ENCODE measurements at regions not wholly inside any gene's neighbourhood (a gene's known extent, or its start where the extent isn't known, plus 50 kb on each side); places are given as distances from the start of the nearest gene placed in this dataset.
A peak's percentile ranks its signal among the peaks of the same experiment; 100 is the strongest.

- Mint-ChIP-seq H3K4me1 (ENCODE audit: low read depth) (peaks cover 43% of the 10 kb centered on the region), H3K27me3 (ENCODE audit: low read depth) (no peaks in the 10 kb centered on the region), H3K27ac (ENCODE audit: unreplicated experiment) (peak overlapping the region; percentile 2), H3K4me3 (ENCODE audit: unreplicated experiment) (no peak overlapping the region), H3K36me3 (ENCODE audit: low read depth) (no peaks in the 10 kb centered on the region), H3K9me3 (ENCODE audit: low read depth) (no peaks in the 10 kb centered on the region)
- no peak for DNase-seq (ENCODE audit: low spot score)
- TF ChIP-seq CTCF (IDR thresholded peaks at IDR 0.05): no peak
Observed at GRCh38 chr10:63760708-63761047, 239.5 kb downstream of the REEP3 start.

GRCh38 chr10:63761243-63761642, 240.0 kb downstream of the REEP3 start:
- no peaks in the 10 kb centered on the region for H3K9me3 Mint-ChIP-seq (ENCODE audit: low read depth)
- no peaks in the 10 kb centered on the region for H3K36me3 Mint-ChIP-seq (ENCODE audit: low read depth)
- H3K27ac Mint-ChIP-seq (ENCODE audit: unreplicated experiment): no peak overlapping the region
- no peak for DNase-seq (ENCODE audit: low spot score)
- TF ChIP-seq CTCF (IDR thresholded peaks at IDR 0.05): no peak
- H3K27me3 Mint-ChIP-seq (ENCODE audit: low read depth): no peaks in the 10 kb centered on the region
- H3K4me1 Mint-ChIP-seq (ENCODE audit: low read depth): peaks cover 48% of the 10 kb centered on the region
- H3K4me3 Mint-ChIP-seq (ENCODE audit: unreplicated experiment): no peak overlapping the region

GRCh38 chr10:63763744-63764143, 242.5 kb downstream of the REEP3 start:
- H3K36me3 Mint-ChIP-seq (ENCODE audit: low read depth): no peaks in the 10 kb centered on the region
- no peak overlapping the region for H3K27ac Mint-ChIP-seq (ENCODE audit: unreplicated experiment)
- H3K27me3 Mint-ChIP-seq (ENCODE audit: low read depth): no peaks in the 10 kb centered on the region
- H3K9me3 Mint-ChIP-seq (ENCODE audit: low read depth): no peaks in the 10 kb centered on the region
- no peak for DNase-seq (ENCODE audit: low spot score)
- H3K4me1 Mint-ChIP-seq (ENCODE audit: low read depth): peaks cover 68% of the 10 kb centered on the region
- no peak overlapping the region for H3K4me3 Mint-ChIP-seq (ENCODE audit: unreplicated experiment)
- no peak for TF ChIP-seq CTCF (IDR thresholded peaks at IDR 0.05)

- no peaks in the 10 kb centered on the region for H3K36me3 Mint-ChIP-seq (ENCODE audit: low read depth)
- H3K27ac Mint-ChIP-seq (ENCODE audit: unreplicated experiment): peak overlapping the region; percentile 14
- no peaks in the 10 kb centered on the region for H3K9me3 Mint-ChIP-seq (ENCODE audit: low read depth)
- no peaks in the 10 kb centered on the region for H3K27me3 Mint-ChIP-seq (ENCODE audit: low read depth)
- H3K4me3 Mint-ChIP-seq (ENCODE audit: unreplicated experiment): no peak overlapping the region
- no peak for DNase-seq (ENCODE audit: low spot score)
- H3K4me1 Mint-ChIP-seq (ENCODE audit: low read depth): peaks cover 65% of the 10 kb centered on the region
- TF ChIP-seq CTCF (IDR thresholded peaks at IDR 0.05): no peak
Observed at GRCh38 chr10:63765126-63765525, 243.9 kb downstream of the REEP3 start.

GRCh38 chr10:63766745-63767137, 245.5 kb downstream of the REEP3 start:
- H3K9me3 Mint-ChIP-seq (ENCODE audit: low read depth): no peaks in the 10 kb centered on the region
- peak overlapping the region; percentile 54 for H3K4me3 Mint-ChIP-seq (ENCODE audit: unreplicated experiment)
- peaks cover 3% of the 10 kb centered on the region for H3K36me3 Mint-ChIP-seq (ENCODE audit: low read depth)
- no peak for DNase-seq (ENCODE audit: low spot score)
- H3K27me3 Mint-ChIP-seq (ENCODE audit: low read depth): no peaks in the 10 kb centered on the region
- TF ChIP-seq CTCF (IDR thresholded peaks at IDR 0.05): no peak
- peak overlapping the region; percentile 99 for H3K27ac Mint-ChIP-seq (ENCODE audit: unreplicated experiment)
- peaks cover 55% of the 10 kb centered on the region for H3K4me1 Mint-ChIP-seq (ENCODE audit: low read depth)
